Left lung (tissue), 4 donors: ENCODE measurements at regions not wholly inside any gene's neighbourhood (a gene's known extent, or its start where the extent isn't known, plus 50 kb on each side); places are given as distances from the start of the nearest gene placed in this dataset.

Experiments
- ATAC-seq: fragments of 200-7000 bp; cut with Tn5 transposase; one replicate; pipeline ENCODE4 v1.9.1; 2020; ENCODE audit warnings: moderate library complexity
- DNase-seq, 4 donors: peaks; one replicate each; pipeline ENCODE4 v3.0.0-alpha.2; 2013 to 2020
- H3K27ac ChIP-seq, 2 donors: fragments of 200-600 bp; sonication (generic) in 1 of 2; one replicate each; pipeline versions ENCODE4 v1.5.0 to v1.8.0; 2020 to 2021
- H3K27me3 ChIP-seq, 2 donors: fragments of 200-600 bp; sonication (generic) in 1 of 2; one replicate each; pipeline versions ENCODE4 v1.5.0 to v1.8.0; 2020 to 2021
- H3K36me3 ChIP-seq, 2 donors: fragments of 200-600 bp; sonication (generic) in 1 of 2; one replicate each; pipeline versions ENCODE4 v1.5.0 to v1.8.0; 2020 to 2021
- H3K4me1 ChIP-seq, 2 donors: fragments of 200-600 bp; one replicate each; pipeline ENCODE4 v1.8.0; 2021
- H3K4me3 ChIP-seq, 2 donors: fragments of 200-600 bp; sonication (generic) in 1 of 2; one replicate each; pipeline versions ENCODE4 v1.5.0 to v1.8.0; 2020 to 2021; ENCODE audit warnings: mild to moderate bottlenecking in 1 of 2
- H3K9me3 ChIP-seq, 2 donors: fragments of 200-600 bp; sonication (generic) in 1 of 2; one replicate each; pipeline versions ENCODE4 v1.5.0 to v1.8.0; 2020 to 2021
- CTCF ChIP-seq, 2 donors: fragments of 200-600 bp; sonication (generic) in 1 of 2; IDR thresholded peaks; one replicate each; pipeline versions ENCODE4 v1.5.0 to v1.8.0; 2021; ENCODE audit warnings: antibody characterized with exemption in 2 of 2
- intact Hi-C, 2 donors: fragments of 100-400 bp; cut with DNase I; formaldehyde crosslinking; loops; one replicate each; pipeline versions ENCODE4 v1.11.2 to v1.14.2; 2022
- donor health status: DM: no; HTN: yes; CAD: no.
- donor health status: DM: no; HTN: no; CAD: no.

GRCh38 chr6:120947111-120947510, 387.2 kb downstream of the TBC1D32 start:
- Histone ChIP-seq H3K4me3 (no peak overlapping the region), H3K4me1 (no peaks in the 10 kb centered on the region), H3K27ac (no peak overlapping the region), H3K36me3 (no peaks in the 10 kb centered on the region), H3K9me3 (no peaks in the 10 kb centered on the region), H3K27me3 (no peaks in the 10 kb centered on the region)
- ATAC-seq = no peak
- intact Hi-C loops = no loop called here
- no peak for DNase-seq
- no peak for TF ChIP-seq CTCF (IDR thresholded peaks at IDR 0.05)

GRCh38 chr6:120945905-120946594, 388.2 kb downstream of the TBC1D32 start:
- no peak overlapping the region for H3K27ac ChIP-seq
- H3K36me3 ChIP-seq = no peaks in the 10 kb centered on the region
- DNase-seq (no peak), ATAC-seq (no peak)
- no peak overlapping the region for H3K4me3 ChIP-seq
- no peak for TF ChIP-seq CTCF (IDR thresholded peaks at IDR 0.05)
- no peaks in the 10 kb centered on the region for H3K9me3 ChIP-seq
- intact Hi-C loops = no loop called here
- H3K4me1 ChIP-seq = no peaks in the 10 kb centered on the region
- no peaks in the 10 kb centered on the region for H3K27me3 ChIP-seq

- DNase-seq = no peak
- intact Hi-C loops = no loop called here
- Histone ChIP-seq H3K36me3 (no peaks in the 10 kb centered on the region), H3K9me3 (no peaks in the 10 kb centered on the region), H3K4me3 (no peak overlapping the region), H3K4me1 (no peaks in the 10 kb centered on the region), H3K27me3 (no peaks in the 10 kb centered on the region), H3K27ac (no peak overlapping the region)
- no peak for TF ChIP-seq CTCF (IDR thresholded peaks at IDR 0.05)
- no peak for ATAC-seq
Observed at GRCh38 chr6:120938876-120939472, 395.3 kb downstream of the TBC1D32 start.

- no peak for TF ChIP-seq CTCF (IDR thresholded peaks at IDR 0.05)
- no peaks in the 10 kb centered on the region for H3K27me3 ChIP-seq
- ATAC-seq (no peak), DNase-seq (no peak)
- no peaks in the 10 kb centered on the region for H3K4me1 ChIP-seq
- no peak overlapping the region for H3K27ac ChIP-seq
- no peak overlapping the region for H3K4me3 ChIP-seq
- H3K36me3 ChIP-seq = no peaks in the 10 kb centered on the region
- no peaks in the 10 kb centered on the region for H3K9me3 ChIP-seq
- intact Hi-C loops = no loop called here
Observed at GRCh38 chr6:120938164-120938875, 396.0 kb downstream of the TBC1D32 start.

GRCh38 chr6:120935908-120936307, 398.4 kb downstream of the TBC1D32 start:
- Histone ChIP-seq H3K9me3 (no peaks in the 10 kb centered on the region), H3K27ac (no peak overlapping the region), H3K4me1 (no peaks in the 10 kb centered on the region), H3K36me3 (no peaks in the 10 kb centered on the region), H3K4me3 (no peak overlapping the region), H3K27me3 (no peaks in the 10 kb centered on the region)
- TF ChIP-seq CTCF (IDR thresholded peaks at IDR 0.05) = no peak
- DNase-seq (no peak), ATAC-seq (no peak)
- intact Hi-C loops = no loop called here
